ENCODE measurements at regions not wholly inside any gene's neighbourhood (a gene's known extent, or its start where the extent isn't known, plus 50 kb on each side); places are given as distances from the start of the nearest gene placed in this dataset.
"Not testable (repeated sequence)": the region's sequence is repeated elsewhere in the genome, so short reads cannot be mapped to it uniquely, and the experiment has no call there.

GRCh38 chr9:30060976-30061375, 2323.5 kb upstream of the ACO1 start:
- no peaks in the 10 kb centered on the region for H3K36me3 ChIP-seq (ENCODE audit: control insufficient read depth, low read length)
- no peaks in the 10 kb centered on the region for H3K4me1 ChIP-seq (ENCODE audit: control insufficient read depth, low read length)
- no peaks in the 10 kb centered on the region for H3K9me3 ChIP-seq (ENCODE audit: control insufficient read depth, insufficient read depth, low read length)
- H3K4me3 ChIP-seq (ENCODE audit: low read length): no peak overlapping the region
- H3K4me2 ChIP-seq (ENCODE audit: low read length): no peak overlapping the region
- TF ChIP-seq CTCF (IDR thresholded peaks at IDR 0.05; ENCODE audit: low read depth, low read length, poor library complexity, severe bottlenecking) (no peak), EZH2phosphoT487 (IDR thresholded peaks at IDR 0.05; ENCODE audit: borderline replicate concordance, low read length) (no peak)
- H3K9me2 ChIP-seq (replicated peaks; ENCODE audit: control insufficient read depth, low read length): no peaks in the 10 kb centered on the region
- no peaks in the 10 kb centered on the region for H3F3A ChIP-seq (ENCODE audit: control insufficient read depth, insufficient read depth)
- no peak overlapping the region for H3K27ac ChIP-seq (ENCODE audit: low read depth, low read length)
- no peaks in the 10 kb centered on the region for H3K79me2 ChIP-seq (ENCODE audit: control insufficient read depth, low read length)
- H4K20me1 ChIP-seq (ENCODE audit: control insufficient read depth, insufficient read depth, low read depth, low read length): no peaks in the 10 kb centered on the region
- H3K27me3 ChIP-seq (ENCODE audit: control insufficient read depth, low read length): no peaks in the 10 kb centered on the region

- Histone ChIP-seq H4K20me1 (ENCODE audit: control insufficient read depth, insufficient read depth, low read depth, low read length) (no peaks in the 10 kb centered on the region), H3K9me3 (ENCODE audit: control insufficient read depth, insufficient read depth, low read length) (no peaks in the 10 kb centered on the region)
Measured at GRCh38 chr9:30065888-30066287, 2318.6 kb upstream of the ACO1 start.

GRCh38 chr9:30069236-30069635, 2315.2 kb upstream of the ACO1 start:
- not testable (repeated sequence) for H3K4me1 ChIP-seq (ENCODE audit: control insufficient read depth, low read length); H4K20me1 ChIP-seq (ENCODE audit: control insufficient read depth, insufficient read depth, low read depth, low read length); H3K9me2 ChIP-seq (replicated peaks; ENCODE audit: control insufficient read depth, low read length)

More at GRCh38 chr9:30065888-30066287, 2318.6 kb upstream of the ACO1 start:
- H3K27ac ChIP-seq (ENCODE audit: low read depth, low read length): no peak overlapping the region
- no peaks in the 10 kb centered on the region for H3K79me2 ChIP-seq (ENCODE audit: control insufficient read depth, low read length)
- H3K9me2 ChIP-seq (replicated peaks; ENCODE audit: control insufficient read depth, low read length): no peaks in the 10 kb centered on the region
- TF ChIP-seq CTCF (IDR thresholded peaks at IDR 0.05; ENCODE audit: low read depth, low read length, poor library complexity, severe bottlenecking) (no peak), EZH2phosphoT487 (IDR thresholded peaks at IDR 0.05; ENCODE audit: borderline replicate concordance, low read length) (no peak)
- H3K36me3 ChIP-seq (ENCODE audit: control insufficient read depth, low read length): no peaks in the 10 kb centered on the region
- no peaks in the 10 kb centered on the region for H3K27me3 ChIP-seq (ENCODE audit: control insufficient read depth, low read length)
- H3K4me2 ChIP-seq (ENCODE audit: low read length): no peak overlapping the region
- H3F3A ChIP-seq (ENCODE audit: control insufficient read depth, insufficient read depth): no peaks in the 10 kb centered on the region
- no peaks in the 10 kb centered on the region for H3K4me1 ChIP-seq (ENCODE audit: control insufficient read depth, low read length)
- no peak overlapping the region for H3K4me3 ChIP-seq (ENCODE audit: low read length)

GRCh38 chr9:30075022-30075421, 2309.4 kb upstream of the ACO1 start:
- Histone ChIP-seq H3K9me3 (ENCODE audit: control insufficient read depth, insufficient read depth, low read length) (no peaks in the 10 kb centered on the region; the same call in 1 of the 2 replicates), H3K4me2 (ENCODE audit: low read length) (no peak overlapping the region), H3K27me3 (ENCODE audit: control insufficient read depth, low read length) (no peaks in the 10 kb centered on the region), H4K20me1 (ENCODE audit: control insufficient read depth, insufficient read depth, low read depth, low read length) (no peaks in the 10 kb centered on the region), H3K79me2 (ENCODE audit: control insufficient read depth, low read length) (no peaks in the 10 kb centered on the region), H3K4me3 (ENCODE audit: low read length) (no peak overlapping the region), H3F3A (ENCODE audit: control insufficient read depth, insufficient read depth) (no peaks in the 10 kb centered on the region), H3K9me2 (replicated peaks; ENCODE audit: control insufficient read depth, low read length) (no peaks in the 10 kb centered on the region), H3K36me3 (ENCODE audit: control insufficient read depth, low read length) (no peaks in the 10 kb centered on the region), H3K4me1 (ENCODE audit: control insufficient read depth, low read length) (no peaks in the 10 kb centered on the region), H3K27ac (ENCODE audit: low read depth, low read length) (no peak overlapping the region)
- TF ChIP-seq EZH2phosphoT487 (IDR thresholded peaks at IDR 0.05; ENCODE audit: borderline replicate concordance, low read length): no peak
- no peak for TF ChIP-seq CTCF (IDR thresholded peaks at IDR 0.05; ENCODE audit: low read depth, low read length, poor library complexity, severe bottlenecking)

More at GRCh38 chr9:30069236-30069635, 2315.2 kb upstream of the ACO1 start:
- H3F3A ChIP-seq (ENCODE audit: control insufficient read depth, insufficient read depth); H3K79me2 ChIP-seq (ENCODE audit: control insufficient read depth, low read length); H3K27ac ChIP-seq (ENCODE audit: low read depth, low read length); H3K4me3 ChIP-seq (ENCODE audit: low read length); H3K9me3 ChIP-seq (ENCODE audit: control insufficient read depth, insufficient read depth, low read length); H3K36me3 ChIP-seq (ENCODE audit: control insufficient read depth, low read length); H3K27me3 ChIP-seq (ENCODE audit: control insufficient read depth, low read length); H3K4me2 ChIP-seq (ENCODE audit: low read length): not testable (repeated sequence)

Data from DOHH2 (cell line).